GM23338 (cell line): ENCODE measurements at regions not wholly inside any gene's neighbourhood (a gene's known extent, or its start where the extent isn't known, plus 50 kb on each side); places are given as distances from the start of the nearest gene placed in this dataset.
A peak's percentile ranks its signal among the peaks of the same experiment; 100 is the strongest.

Experiments used
- ATAC-seq: fragments of 200-7000 bp; cut with Tn5 transposase; 3 replicates; pipeline ENCODE4 v1.9.1; 2020
- DNase-seq: peaks from one replicate; pipeline ENCODE4 v3.0.0-alpha.2; 2015; ENCODE audit warnings: low spot score
- H2AFZ ChIP-seq: fragments of 200-600 bp; sonication (generic); 2 replicates; pipeline ENCODE4 v1.8.0; 2016; ENCODE audit warnings: antibody characterized with exemption, mild to moderate bottlenecking, moderate library complexity
- H3F3A ChIP-seq: fragments of 200-600 bp; sonication (generic); replicated peaks from 2 replicates; pipeline ENCODE4 v1.8.0; 2017; ENCODE audit warnings: antibody characterized with exemption, mixed run types, low read depth
- H3K27ac ChIP-seq: fragments of 200-600 bp; sonication (generic); 2 replicates; pipeline ENCODE4 v1.6.1; 2016; ENCODE audit warnings: low read depth
- H3K27me3 ChIP-seq: fragments of 200-600 bp; sonication (generic); 2 replicates; pipeline ENCODE4 v1.8.0; 2016; ENCODE audit warnings: mild to moderate bottlenecking, mixed run types, moderate library complexity; ENCODE audit not compliant: insufficient read depth
- H3K36me3 ChIP-seq: fragments of 200-600 bp; sonication (generic); 2 replicates; pipeline ENCODE4 v1.8.0; 2016; ENCODE audit warnings: mild to moderate bottlenecking; ENCODE audit not compliant: insufficient read depth
- H3K4me1 ChIP-seq: fragments of 200-600 bp; sonication (generic); 2 replicates; pipeline ENCODE4 v1.8.0; 2016; ENCODE audit warnings: mild to moderate bottlenecking, moderate library complexity; ENCODE audit not compliant: insufficient read depth
- H3K4me2 ChIP-seq: fragments of 200-600 bp; sonication (generic); 2 replicates; pipeline ENCODE4 v1.7.1; 2017; ENCODE audit warnings: mixed run types
- H3K4me3 ChIP-seq: fragments of 200-600 bp; sonication (generic); 2 replicates; pipeline ENCODE4 v1.6.1; 2016; ENCODE audit warnings: mixed run types
- H3K79me2 ChIP-seq: fragments of 200-600 bp; sonication (generic); replicated peaks from 2 replicates; pipeline ENCODE4 v1.8.0; 2017; ENCODE audit warnings: mild to moderate bottlenecking; ENCODE audit not compliant: insufficient read depth
- H3K9me2 ChIP-seq: fragments of 200-600 bp; sonication (generic); 2 replicates; pipeline ENCODE4 v1.8.0; 2017; ENCODE audit not compliant: insufficient read depth
- H4K20me1 ChIP-seq: fragments of 200-600 bp; sonication (generic); replicated peaks from 2 replicates; pipeline ENCODE4 v1.8.0; 2017; ENCODE audit warnings: mild to moderate bottlenecking; ENCODE audit not compliant: insufficient read depth
- H3K27ac Mint-ChIP-seq: 2 replicates; pipeline ENCODE4 v1.8.0; 2020; ENCODE audit warnings: inconsistent platforms, mild to moderate bottlenecking, moderate library complexity, mixed read lengths
- H3K27me3 Mint-ChIP-seq: 3 replicates; pipeline ENCODE4 v1.8.0; 2022; ENCODE audit warnings: low read depth, mild to moderate bottlenecking, moderate library complexity, mixed read lengths, inconsistent platforms; ENCODE audit not compliant: insufficient read depth, poor library complexity
- H3K36me3 Mint-ChIP-seq: 3 replicates; pipeline ENCODE4 v1.8.0; 2021; ENCODE audit warnings: low read depth, mild to moderate bottlenecking, inconsistent platforms, moderate library complexity, mixed read lengths
- H3K4me1 Mint-ChIP-seq: 3 replicates; pipeline ENCODE4 v1.8.0; 2020; ENCODE audit warnings: mild to moderate bottlenecking, inconsistent platforms, mixed read lengths
- H3K4me3 Mint-ChIP-seq: 3 replicates; pipeline ENCODE4 v1.8.0; 2021; ENCODE audit warnings: moderate library complexity, mild to moderate bottlenecking, inconsistent platforms, mixed read lengths
- H3K9me3 Mint-ChIP-seq: 3 replicates; pipeline ENCODE4 v1.8.0; 2020; ENCODE audit warnings: moderate library complexity, mild to moderate bottlenecking, inconsistent platforms, mixed read lengths
- CREB1 ChIP-seq: fragments of 250-450 bp; sonication (Bioruptor Pico); IDR thresholded peaks from 2 replicates; pipeline ENCODE4 v1.5.0; 2020; ENCODE audit warnings: low read depth, mild to moderate bottlenecking, moderate library complexity
- CTCF ChIP-seq, 2 experiments: fragments of 200-600 bp in 1 of 2; sonication (generic) in 1 of 2; conservative IDR thresholded peaks; 2 replicates each; pipeline versions ENCODE4 v1.5.1 to v1.6.1; 2016 to 2017; ENCODE audit warnings: antibody characterized with exemption in 2 of 2, low read depth in 2 of 2, mild to moderate bottlenecking in 2 of 2, moderate library complexity in 1 of 2
- ETS1 ChIP-seq: IDR thresholded peaks from 2 replicates; pipeline ENCODE4 v1.6.1; 2016; ENCODE audit warnings: antibody characterized with exemption
- EZH2 ChIP-seq: fragments of 200-600 bp; sonication (generic); IDR thresholded peaks from one replicate; pipeline ENCODE4 v1.8.0; 2017; ENCODE audit warnings: antibody characterized with exemption, mild to moderate bottlenecking, low read depth; ENCODE audit not compliant: unreplicated experiment
- EZH2phosphoT487 ChIP-seq: fragments of 200-600 bp; sonication (generic); IDR thresholded peaks from one replicate; pipeline ENCODE4 v1.8.1; 2018; ENCODE audit warnings: antibody characterized with exemption; ENCODE audit not compliant: unreplicated experiment
- JUNB ChIP-seq: IDR thresholded peaks from one replicate; pipeline ENCODE4 v1.6.1; 2016; ENCODE audit warnings: antibody characterized with exemption; ENCODE audit not compliant: unreplicated experiment
- NANOG ChIP-seq: IDR thresholded peaks from 2 replicates; pipeline ENCODE4 v1.6.1; 2016; ENCODE audit warnings: antibody characterized with exemption, borderline replicate concordance
- REST ChIP-seq: IDR thresholded peaks from one replicate; pipeline ENCODE4 v1.6.1; 2018; ENCODE audit warnings: antibody characterized with exemption; ENCODE audit not compliant: unreplicated experiment

- H3K36me3 ChIP-seq = no peaks in the 10 kb centered on the region
- DNase-seq (peak; percentile 5), ATAC-seq (no peak)
- H3K27ac ChIP-seq = no peak overlapping the region
- H4K20me1 ChIP-seq = no peaks in the 10 kb centered on the region
- 0 out of 2 replicates have a peak overlapping the region, but pooled peaks have one; percentile 61 for H2AFZ ChIP-seq
- no peaks in the 10 kb centered on the region for H3K27me3 ChIP-seq
- no peaks in the 10 kb centered on the region for H3K9me3 Mint-ChIP-seq
- no peak overlapping the region for H3K4me3 ChIP-seq
- TF ChIP-seq REST (no peak), ETS1 (no peak), NANOG (no peak), EZH2 (no peak), CREB1 (CRISPR knock-in tag) (no peak)
- no peak overlapping the region for H3K4me3 Mint-ChIP-seq
- H3K4me2 ChIP-seq = no peak overlapping the region
- no peaks in the 10 kb centered on the region for H3K9me2 ChIP-seq
- H3K4me1 ChIP-seq = no peaks in the 10 kb centered on the region
- H3F3A ChIP-seq = no peaks in the 10 kb centered on the region
- H3K27ac Mint-ChIP-seq = no peak overlapping the region
- H3K36me3 Mint-ChIP-seq = no peaks in the 10 kb centered on the region
- H3K79me2 ChIP-seq = no peaks in the 10 kb centered on the region
- H3K27me3 Mint-ChIP-seq = peaks cover under 1% of the 10 kb centered on the region
- H3K4me1 Mint-ChIP-seq = no peaks in the 10 kb centered on the region
These were observed 81.5 kb upstream of the GNAI1 start for GRCh38 chr7:80053124-80053523.

- ATAC-seq (no peak), DNase-seq (no peak)
- TF ChIP-seq EZH2phosphoT487 (no peak), CTCF (conservative IDR thresholded peaks at IDR 0.05; ENCODE audit: low read depth in 2 of 2) (peak in 1 of 2 experiments; percentile 37; a peak in 1 of 4 replicates), REST (no peak), JUNB (no peak)
- H3K4me3 Mint-ChIP-seq = no peak overlapping the region
- no peaks in the 10 kb centered on the region for H3K4me1 Mint-ChIP-seq
- peaks cover 17% of the 10 kb centered on the region for H3K36me3 Mint-ChIP-seq
- Histone ChIP-seq H3K4me3 (no peak overlapping the region), H3K4me2 (no peak overlapping the region), H3F3A (no peaks in the 10 kb centered on the region), H3K9me2 (peaks cover 5% of the 10 kb centered on the region; the same call in 1 of the 2 replicates), H2AFZ (no peak overlapping the region), H3K27me3 (no peaks in the 10 kb centered on the region), H3K79me2 (no peaks in the 10 kb centered on the region), H3K4me1 (no peaks in the 10 kb centered on the region), H4K20me1 (no peaks in the 10 kb centered on the region), H3K36me3 (no peaks in the 10 kb centered on the region), H3K27ac (no peak overlapping the region)
- H3K9me3 Mint-ChIP-seq = peaks cover 22% of the 10 kb centered on the region
- H3K27me3 Mint-ChIP-seq = no peaks in the 10 kb centered on the region
- H3K27ac Mint-ChIP-seq = no peak overlapping the region
These were observed 86.7 kb upstream of the GNAI1 start for GRCh38 chr7:80047856-80048459.
